Gastrocnemius medialis (tissue), 4 donors: ENCODE measurements at regions not wholly inside any gene's neighbourhood (a gene's known extent, or its start where the extent isn't known, plus 50 kb on each side); places are given as distances from the start of the nearest gene placed in this dataset.

Experiments
- CTCF ChIP-seq, 5 experiments: fragments of 450-650 bp in 3 of 5; fragments of 200-600 bp in 2 of 5; sonication (generic) in 2 of 5; IDR thresholded peaks in 4 of 5; conservative IDR thresholded peaks in 1 of 5; 1 replicate in 4 of 5; 2 replicates in 1 of 5; pipeline ENCODE4 v1.5.1; 2016 to 2019; ENCODE audit warnings: antibody characterized with exemption in 5 of 5, mild to moderate bottlenecking in 3 of 5, moderate library complexity in 3 of 5
- POLR2A ChIP-seq, 2 donors: fragments of 450-650 bp; IDR thresholded peaks; one replicate each; pipeline ENCODE4 v1.6.1; 2017; ENCODE audit warnings: antibody characterized with exemption in 2 of 2, mild to moderate bottlenecking in 2 of 2, moderate library complexity in 2 of 2

GRCh38 chr12:4074129-4074528 lies 199.4 kb upstream of the CCND2 start:
- TF ChIP-seq POLR2A (IDR thresholded peaks at IDR 0.05): no peak
- TF ChIP-seq CTCF (IDR thresholded peaks at IDR 0.05 in 4 of 5, conservative IDR thresholded peaks at IDR 0.05 in 1 of 5): no peak
